ENCODE measurements at regions not wholly inside any gene's neighbourhood (a gene's known extent, or its start where the extent isn't known, plus 50 kb on each side); places are given as distances from the start of the nearest gene placed in this dataset.

GRCh38 chr15:22241451-22241850 lies 161.1 kb downstream of the OR4M2 start:
- TF ChIP-seq CTCF (IDR thresholded peaks at IDR 0.05): no peak
- no peak for TF ChIP-seq POLR2A (IDR thresholded peaks at IDR 0.05)

All from right lobe of liver (tissue), 4 donors.